GM21619 (cell line): ENCODE measurements at regions not wholly inside any gene's neighbourhood (a gene's known extent, or its start where the extent isn't known, plus 50 kb on each side); places are given as distances from the start of the nearest gene placed in this dataset.

ENCODE experiments used
- ATAC-seq: cut with Tn5 transposase; IDR thresholded peaks from one replicate; pipeline ENCODE4 v1.9.1; 2021; ENCODE audit not compliant: unreplicated experiment

GRCh38 chr10:113435881-113436280, 117.0 kb upstream of the HABP2 start:
- no peak for ATAC-seq

- ATAC-seq: no peak
Measured at GRCh38 chr10:113436851-113437250, 116.0 kb upstream of the HABP2 start.

- no peak for ATAC-seq
Measured at GRCh38 chr10:113438652-113439051, 114.2 kb upstream of the HABP2 start.

- no peak for ATAC-seq
Measured at GRCh38 chr10:113441220-113441619, 111.6 kb upstream of the HABP2 start.

- no peak for ATAC-seq
Measured at GRCh38 chr10:113441686-113442270, 111.1 kb upstream of the HABP2 start.

GRCh38 chr10:113442336-113442735, 110.5 kb upstream of the HABP2 start:
- ATAC-seq: no peak

GRCh38 chr10:113443141-113443925, 109.5 kb upstream of the HABP2 start:
- ATAC-seq: no peak

- no peak for ATAC-seq
Measured at GRCh38 chr10:113444766-113445365, 108.0 kb upstream of the HABP2 start.

- ATAC-seq: no peak
Measured at GRCh38 chr10:113445736-113446135, 107.1 kb upstream of the HABP2 start.

GRCh38 chr10:113446739-113447138, 106.1 kb upstream of the HABP2 start:
- ATAC-seq: no peak

- no peak for ATAC-seq
Measured at GRCh38 chr10:113447278-113447677, 105.6 kb upstream of the HABP2 start.

GRCh38 chr10:113449006-113449695, 103.7 kb upstream of the HABP2 start:
- ATAC-seq: no peak

- no peak for ATAC-seq
Measured at GRCh38 chr10:113450046-113450804, 102.6 kb upstream of the HABP2 start.

- ATAC-seq: no peak
Measured at GRCh38 chr10:113450906-113451305, 101.9 kb upstream of the HABP2 start.

GRCh38 chr10:113452146-113452845, 100.6 kb upstream of the HABP2 start:
- ATAC-seq: no peak

GRCh38 chr10:113453351-113453750, 99.5 kb upstream of the HABP2 start:
- ATAC-seq: no peak

GRCh38 chr10:113454341-113455061, 98.4 kb upstream of the HABP2 start:
- no peak for ATAC-seq

- no peak for ATAC-seq
Measured at GRCh38 chr10:113455947-113456346, 96.9 kb upstream of the HABP2 start.

GRCh38 chr10:113456741-113457140, 96.1 kb upstream of the HABP2 start:
- ATAC-seq: no peak

GRCh38 chr10:113457408-113457807, 95.4 kb upstream of the HABP2 start:
- ATAC-seq: no peak
